ENCODE measurements at regions not wholly inside any gene's neighbourhood (a gene's known extent, or its start where the extent isn't known, plus 50 kb on each side); places are given as distances from the start of the nearest gene placed in this dataset.

DNA sequence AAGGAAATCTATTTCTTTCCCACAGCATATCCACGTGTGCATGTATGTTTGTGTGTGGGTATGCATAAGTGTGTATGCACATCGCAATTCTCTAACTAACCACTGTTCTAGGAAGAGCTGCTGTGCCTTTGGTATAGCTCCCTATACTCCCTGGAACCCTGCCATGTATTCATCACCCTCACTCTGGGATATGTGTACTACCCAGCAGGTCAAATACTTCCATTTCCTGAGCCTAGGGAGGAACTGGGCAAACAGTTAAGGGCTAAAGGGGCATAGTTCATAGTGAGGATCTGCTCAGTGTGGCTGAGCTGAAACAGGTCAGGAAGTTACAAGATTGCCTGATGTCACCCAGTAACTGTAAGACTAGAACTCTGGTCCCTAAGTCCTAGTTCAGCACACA, 260.4 kb downstream of the RPLP1 start:
- DNase-seq (no peak), ATAC-seq (no peak)
- 80 to 93% methylated on average over 2 of the region's 2 CpGs for WGBS, 2 donors
- no peaks in the 10 kb centered on the region for H3K36me3 ChIP-seq
- peaks cover 0 to 45% (median 0%) of the 10 kb centered on the region in 9 donors for H3K4me1 ChIP-seq
- H3K27ac ChIP-seq, result peak overlapping the region in 1 of 10 donors; percentile 69
- no peak overlapping the region for H3K4me3 ChIP-seq
- H3K27me3 ChIP-seq, result peaks cover 0 to 25% (median 0%) of the 10 kb centered on the region in 7 donors
- TF ChIP-seq, protein P1, sequence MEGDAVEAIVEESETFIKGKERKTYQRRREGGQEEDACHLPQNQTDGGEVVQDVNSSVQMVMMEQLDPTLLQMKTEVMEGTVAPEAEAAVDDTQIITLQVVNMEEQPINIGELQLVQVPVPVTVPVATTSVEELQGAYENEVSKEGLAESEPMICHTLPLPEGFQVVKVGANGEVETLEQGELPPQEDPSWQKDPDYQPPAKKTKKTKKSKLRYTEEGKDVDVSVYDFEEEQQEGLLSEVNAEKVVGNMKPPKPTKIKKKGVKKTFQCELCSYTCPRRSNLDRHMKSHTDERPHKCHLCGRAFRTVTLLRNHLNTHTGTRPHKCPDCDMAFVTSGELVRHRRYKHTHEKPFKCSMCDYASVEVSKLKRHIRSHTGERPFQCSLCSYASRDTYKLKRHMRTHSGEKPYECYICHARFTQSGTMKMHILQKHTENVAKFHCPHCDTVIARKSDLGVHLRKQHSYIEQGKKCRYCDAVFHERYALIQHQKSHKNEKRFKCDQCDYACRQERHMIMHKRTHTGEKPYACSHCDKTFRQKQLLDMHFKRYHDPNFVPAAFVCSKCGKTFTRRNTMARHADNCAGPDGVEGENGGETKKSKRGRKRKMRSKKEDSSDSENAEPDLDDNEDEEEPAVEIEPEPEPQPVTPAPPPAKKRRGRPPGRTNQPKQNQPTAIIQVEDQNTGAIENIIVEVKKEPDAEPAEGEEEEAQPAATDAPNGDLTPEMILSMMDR (IDR thresholded peaks at IDR 0.05), result no peak
- H3K9me3 ChIP-seq, result peaks cover 0 to 14% (median 0%) of the 10 kb centered on the region in 11 donors
- intact Hi-C loops (cut with DNase I), result no loop called here

GRCh38 chr15:69713726-69714559, 261.3 kb downstream of the RPLP1 start:
- no peak overlapping the region for H3K4me3 ChIP-seq
- H3K27me3 ChIP-seq, result peaks cover 0 to 31% (median 0%) of the 10 kb centered on the region in 7 donors
- peak overlapping the region in 1 of 10 donors; percentile 69 for H3K27ac ChIP-seq
- peaks cover 0 to 54% (median 0%) of the 10 kb centered on the region in 9 donors for H3K4me1 ChIP-seq
- peak in 2 of 8 donors; percentile 21 to 22 for ATAC-seq
- intact Hi-C loops (cut with DNase I), result no loop called here
- WGBS, 2 donors, result 81 to 82% methylated on average over 9 of the region's 9 CpGs
- no peaks in the 10 kb centered on the region for H3K36me3 ChIP-seq
- TF ChIP-seq, protein P1 (IDR thresholded peaks at IDR 0.05), result no peak
- DNase-seq, result no peak
- H3K9me3 ChIP-seq, result peaks cover 0 to 4% (median 0%) of the 10 kb centered on the region in 11 donors

- 71 to 91% methylated on average over 2 of the region's 2 CpGs for WGBS, 2 donors
- H3K4me1 ChIP-seq, result peaks cover 0 to 67% (median 0%) of the 10 kb centered on the region in 9 donors
- no peak overlapping the region for H3K4me3 ChIP-seq
- TF ChIP-seq, protein P1 (IDR thresholded peaks at IDR 0.05), result no peak
- H3K27ac ChIP-seq, result peak overlapping the region in 1 of 10 donors; percentile 69
- no peak for DNase-seq
- ATAC-seq, result no peak
- intact Hi-C loops (cut with DNase I), result no loop called here
- no peaks in the 10 kb centered on the region for H3K36me3 ChIP-seq
- H3K9me3 ChIP-seq, result no peaks in the 10 kb centered on the region
- H3K27me3 ChIP-seq, result peaks cover 0 to 27% (median 4%) of the 10 kb centered on the region in 7 donors
Observed at GRCh38 chr15:69715210-69715609, 262.6 kb downstream of the RPLP1 start.

- no peak overlapping the region for H3K4me3 ChIP-seq
- 83 to 96% methylated on average over 2 of the region's 2 CpGs for WGBS, 2 donors
- peaks cover 0 to 29% (median 4%) of the 10 kb centered on the region in 7 donors for H3K27me3 ChIP-seq
- intact Hi-C loops (cut with DNase I), result no loop called here
- peaks cover 0 to 89% (median 0%) of the 10 kb centered on the region in 9 donors for H3K4me1 ChIP-seq
- ATAC-seq (no peak), DNase-seq (no peak)
- no peaks in the 10 kb centered on the region for H3K36me3 ChIP-seq
- TF ChIP-seq, protein P1 (IDR thresholded peaks at IDR 0.05), result no peak
- peak overlapping the region in 1 of 10 donors; percentile 91 for H3K27ac ChIP-seq
- H3K9me3 ChIP-seq, result no peaks in the 10 kb centered on the region
Observed at GRCh38 chr15:69718436-69718835, 265.8 kb downstream of the RPLP1 start.

Measured in heart right ventricle (tissue), 16 donors.